ENCODE measurements at regions not wholly inside any gene's neighbourhood (a gene's known extent, or its start where the extent isn't known, plus 50 kb on each side); places are given as distances from the start of the nearest gene placed in this dataset.

- Histone ChIP-seq H3K9ac (ENCODE audit: low read depth in 2 of 2, low read length in 2 of 2) (no peak overlapping the region), H3K27me3 (no peaks in the 10 kb centered on the region), H3K4me1 (no peaks in the 10 kb centered on the region), H3K9me3 (no peaks in the 10 kb centered on the region), H3K4me3 (no peak overlapping the region), H3K27ac (no peak overlapping the region), H3K36me3 (no peaks in the 10 kb centered on the region)
- no peak for TF ChIP-seq CTCF (IDR thresholded peaks at IDR 0.05)
- intact Hi-C loops (cut with DNase I): no loop called here
- DNase-seq: no peak
Measured at GRCh38 chr9:25556540-25556939, 121.7 kb downstream of the TUSC1 start.

- no peak for DNase-seq
- H3K4me3 ChIP-seq: no peak overlapping the region
- no peak for TF ChIP-seq CTCF (IDR thresholded peaks at IDR 0.05)
- H3K27ac ChIP-seq: no peak overlapping the region
- intact Hi-C loops (cut with DNase I): no loop called here
- no peaks in the 10 kb centered on the region for H3K36me3 ChIP-seq
- no peaks in the 10 kb centered on the region for H3K4me1 ChIP-seq
- no peaks in the 10 kb centered on the region for H3K27me3 ChIP-seq
- no peaks in the 10 kb centered on the region for H3K9me3 ChIP-seq
- no peak overlapping the region for H3K9ac ChIP-seq (ENCODE audit: low read depth in 2 of 2, low read length in 2 of 2)
Measured at GRCh38 chr9:25548847-25549246, 129.4 kb downstream of the TUSC1 start.

- Histone ChIP-seq H3K36me3 (no peaks in the 10 kb centered on the region), H3K27ac (no peak overlapping the region), H3K4me1 (no peaks in the 10 kb centered on the region), H3K9me3 (no peaks in the 10 kb centered on the region), H3K27me3 (no peaks in the 10 kb centered on the region), H3K9ac (ENCODE audit: low read depth in 2 of 2, low read length in 2 of 2) (no peak overlapping the region), H3K4me3 (no peak overlapping the region)
- intact Hi-C loops (cut with DNase I): no loop called here
- DNase-seq: no peak
- no peak for TF ChIP-seq CTCF (IDR thresholded peaks at IDR 0.05)
Measured at GRCh38 chr9:25543806-25544205, 134.4 kb downstream of the TUSC1 start.

- TF ChIP-seq CTCF (IDR thresholded peaks at IDR 0.05): no peak
- Histone ChIP-seq H3K27ac (no peak overlapping the region), H3K4me3 (no peak overlapping the region), H3K9ac (ENCODE audit: low read depth in 2 of 2, low read length in 2 of 2) (no peak overlapping the region), H3K9me3 (no peaks in the 10 kb centered on the region), H3K36me3 (no peaks in the 10 kb centered on the region), H3K4me1 (no peaks in the 10 kb centered on the region), H3K27me3 (no peaks in the 10 kb centered on the region)
- DNase-seq: no peak
- intact Hi-C loops (cut with DNase I): no loop called here
Measured at GRCh38 chr9:25542319-25542718, 135.9 kb downstream of the TUSC1 start.

GRCh38 chr9:25537808-25538207, 140.4 kb downstream of the TUSC1 start:
- Histone ChIP-seq H3K27me3 (no peaks in the 10 kb centered on the region), H3K4me1 (no peaks in the 10 kb centered on the region), H3K36me3 (no peaks in the 10 kb centered on the region), H3K9ac (ENCODE audit: low read depth in 2 of 2, low read length in 2 of 2) (no peak overlapping the region), H3K27ac (no peak overlapping the region), H3K9me3 (no peaks in the 10 kb centered on the region), H3K4me3 (no peak overlapping the region)
- intact Hi-C loops (cut with DNase I): no loop called here
- no peak for TF ChIP-seq CTCF (IDR thresholded peaks at IDR 0.05)
- no peak for DNase-seq

GRCh38 chr9:25519286-25519685, 159.0 kb downstream of the TUSC1 start:
- no peak for DNase-seq
- H3K9ac ChIP-seq (ENCODE audit: low read depth in 2 of 2, low read length in 2 of 2): no peak overlapping the region
- no peak for TF ChIP-seq CTCF (IDR thresholded peaks at IDR 0.05)
- no peaks in the 10 kb centered on the region for H3K27me3 ChIP-seq
- intact Hi-C loops (cut with DNase I): no loop called here
- no peak overlapping the region for H3K4me3 ChIP-seq
- H3K9me3 ChIP-seq: no peaks in the 10 kb centered on the region
- H3K27ac ChIP-seq: no peak overlapping the region
- no peaks in the 10 kb centered on the region for H3K4me1 ChIP-seq
- H3K36me3 ChIP-seq: no peaks in the 10 kb centered on the region

Measured in colonic mucosa (tissue), 4 donors.